ENCODE measurements at regions not wholly inside any gene's neighbourhood (a gene's known extent, or its start where the extent isn't known, plus 50 kb on each side); places are given as distances from the start of the nearest gene placed in this dataset.

DNA sequence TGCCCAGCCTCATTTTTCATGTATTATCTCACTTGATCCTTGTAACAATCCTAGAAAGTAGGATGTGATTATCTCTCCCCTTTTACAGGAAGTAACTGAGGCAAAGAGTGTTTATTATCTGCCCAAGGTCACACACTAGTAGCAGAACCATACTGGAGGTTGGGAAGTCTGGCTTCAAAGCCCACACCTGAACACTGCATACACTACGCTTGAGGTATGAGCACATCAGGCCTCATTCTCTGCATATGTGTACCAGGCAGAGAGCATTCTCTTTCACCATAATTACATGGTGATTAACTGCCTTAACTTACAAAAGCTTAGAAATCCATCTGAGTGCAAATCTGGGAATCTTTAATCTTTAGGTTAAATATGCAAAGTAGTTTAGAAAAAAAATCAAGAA lies 361.8 kb downstream of the MFSD1 start:
- Histone ChIP-seq H3K4me1 (no peaks in the 10 kb centered on the region), H3K9me3 (ENCODE audit: control insufficient read depth, low read length) (no peaks in the 10 kb centered on the region), H2AFZ (no peak overlapping the region), H3K27me3 (ENCODE audit: control insufficient read depth, insufficient read depth, low read length) (no peaks in the 10 kb centered on the region), H3K9ac (no peak overlapping the region), H3K79me2 (no peaks in the 10 kb centered on the region), H3K4me2 (ENCODE audit: low read length) (no peak overlapping the region), H3K36me3 (ENCODE audit: control insufficient read depth, insufficient read depth, low read length) (no peaks in the 10 kb centered on the region), H3K27ac (no peak overlapping the region), H3K4me3 (ENCODE audit: low read depth, low read length) (no peak overlapping the region)
- TF ChIP-seq, protein P1, sequence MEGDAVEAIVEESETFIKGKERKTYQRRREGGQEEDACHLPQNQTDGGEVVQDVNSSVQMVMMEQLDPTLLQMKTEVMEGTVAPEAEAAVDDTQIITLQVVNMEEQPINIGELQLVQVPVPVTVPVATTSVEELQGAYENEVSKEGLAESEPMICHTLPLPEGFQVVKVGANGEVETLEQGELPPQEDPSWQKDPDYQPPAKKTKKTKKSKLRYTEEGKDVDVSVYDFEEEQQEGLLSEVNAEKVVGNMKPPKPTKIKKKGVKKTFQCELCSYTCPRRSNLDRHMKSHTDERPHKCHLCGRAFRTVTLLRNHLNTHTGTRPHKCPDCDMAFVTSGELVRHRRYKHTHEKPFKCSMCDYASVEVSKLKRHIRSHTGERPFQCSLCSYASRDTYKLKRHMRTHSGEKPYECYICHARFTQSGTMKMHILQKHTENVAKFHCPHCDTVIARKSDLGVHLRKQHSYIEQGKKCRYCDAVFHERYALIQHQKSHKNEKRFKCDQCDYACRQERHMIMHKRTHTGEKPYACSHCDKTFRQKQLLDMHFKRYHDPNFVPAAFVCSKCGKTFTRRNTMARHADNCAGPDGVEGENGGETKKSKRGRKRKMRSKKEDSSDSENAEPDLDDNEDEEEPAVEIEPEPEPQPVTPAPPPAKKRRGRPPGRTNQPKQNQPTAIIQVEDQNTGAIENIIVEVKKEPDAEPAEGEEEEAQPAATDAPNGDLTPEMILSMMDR (IDR thresholded peaks at IDR 0.05): no peak

DNA sequence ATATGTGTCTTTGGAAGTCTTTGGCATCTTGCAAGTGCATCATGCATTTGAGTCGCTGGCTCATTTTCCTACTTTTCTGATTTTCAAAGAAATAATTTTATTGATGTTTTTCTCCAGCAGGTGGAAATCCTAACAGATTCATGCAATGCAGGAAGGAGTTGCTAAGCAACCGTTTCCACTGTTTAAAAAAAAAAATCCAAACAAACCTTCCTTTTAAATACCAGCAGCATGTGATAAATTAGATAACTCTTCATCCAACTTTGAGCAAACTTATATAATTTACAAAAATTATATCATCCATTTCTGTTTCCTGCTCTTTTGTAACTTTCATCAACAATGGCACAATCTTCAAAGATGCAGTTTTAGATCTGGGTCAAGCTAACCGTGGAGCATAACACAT lies 364.1 kb downstream of the MFSD1 start:
- Histone ChIP-seq H3K36me3 (ENCODE audit: control insufficient read depth, insufficient read depth, low read length) (no peaks in the 10 kb centered on the region), H3K9ac (no peak overlapping the region), H3K4me3 (ENCODE audit: low read depth, low read length) (no peak overlapping the region), H3K4me1 (no peaks in the 10 kb centered on the region), H3K27me3 (ENCODE audit: control insufficient read depth, insufficient read depth, low read length) (no peaks in the 10 kb centered on the region), H3K4me2 (ENCODE audit: low read length) (no peak overlapping the region), H3K79me2 (no peaks in the 10 kb centered on the region), H3K9me3 (ENCODE audit: control insufficient read depth, low read length) (no peaks in the 10 kb centered on the region), H3K27ac (no peak overlapping the region), H2AFZ (no peak overlapping the region)
- TF ChIP-seq, protein P1 (IDR thresholded peaks at IDR 0.05): no peak

DNA sequence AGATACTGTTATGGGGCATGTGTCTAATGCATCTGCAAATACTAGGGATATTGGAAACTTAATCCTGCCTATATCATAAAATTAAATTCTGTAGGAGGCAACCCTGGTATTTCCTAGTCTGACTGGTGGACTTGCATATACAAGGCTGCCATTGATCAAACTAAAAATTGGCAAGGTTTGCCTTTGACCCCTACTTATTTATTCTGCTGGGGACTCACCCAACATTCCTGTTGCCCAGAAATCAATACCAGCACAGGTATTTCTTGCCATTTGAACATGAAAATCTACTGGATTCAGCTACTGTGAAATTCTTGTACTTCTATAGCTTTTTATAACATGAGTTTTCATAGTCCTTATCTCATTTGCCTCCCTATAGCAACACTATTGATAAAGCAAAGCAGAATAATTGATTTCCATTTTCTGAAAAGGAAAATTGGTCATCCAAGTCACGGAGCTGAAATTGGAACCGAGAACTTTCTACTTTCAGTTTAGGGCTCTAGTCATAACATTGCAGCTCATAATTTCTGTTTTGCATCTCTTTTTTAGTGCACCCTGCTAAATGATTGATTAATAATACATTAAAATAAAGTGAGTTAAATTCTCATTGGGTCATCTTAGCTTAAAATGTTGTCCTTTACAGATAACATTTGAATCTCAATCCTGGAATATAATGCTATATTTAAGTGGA lies 365.2 kb downstream of the MFSD1 start:
- Histone ChIP-seq H2AFZ (no peak overlapping the region), H3K9ac (no peak overlapping the region), H3K4me2 (ENCODE audit: low read length) (no peak overlapping the region), H3K4me1 (no peaks in the 10 kb centered on the region), H3K79me2 (no peaks in the 10 kb centered on the region), H3K36me3 (ENCODE audit: control insufficient read depth, insufficient read depth, low read length) (no peaks in the 10 kb centered on the region), H3K9me3 (ENCODE audit: control insufficient read depth, low read length) (no peaks in the 10 kb centered on the region), H3K27me3 (ENCODE audit: control insufficient read depth, insufficient read depth, low read length) (no peaks in the 10 kb centered on the region), H3K4me3 (ENCODE audit: low read depth, low read length) (no peak overlapping the region), H3K27ac (no peak overlapping the region)
- TF ChIP-seq, protein P1 (IDR thresholded peaks at IDR 0.05): no peak

DNA sequence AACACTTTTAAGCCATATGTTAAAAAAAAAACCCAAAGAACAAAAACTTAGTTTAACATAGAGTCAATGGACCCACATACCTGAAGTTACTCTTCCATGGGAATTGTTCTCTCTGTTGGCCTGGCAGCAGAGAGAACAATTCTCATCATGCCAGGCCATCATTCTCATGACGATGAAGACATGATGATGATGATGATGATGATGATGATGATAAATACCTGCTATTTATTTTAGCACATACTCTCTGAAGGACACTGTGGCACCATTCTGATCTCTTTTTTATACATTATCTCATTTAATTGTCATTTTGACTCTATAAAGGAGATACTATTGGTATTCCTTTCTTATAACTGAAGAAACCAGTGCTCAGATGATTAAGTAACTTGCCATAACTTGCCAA lies 366.9 kb downstream of the MFSD1 start:
- no peak overlapping the region for H3K4me2 ChIP-seq (ENCODE audit: low read length)
- TF ChIP-seq, protein P1 (IDR thresholded peaks at IDR 0.05): no peak
- no peaks in the 10 kb centered on the region for H3K27me3 ChIP-seq (ENCODE audit: control insufficient read depth, insufficient read depth, low read length)
- no peaks in the 10 kb centered on the region for H3K36me3 ChIP-seq (ENCODE audit: control insufficient read depth, insufficient read depth, low read length)
- no peak overlapping the region for H3K9ac ChIP-seq
- H3K4me1 ChIP-seq: no peaks in the 10 kb centered on the region
- H3K9me3 ChIP-seq (ENCODE audit: control insufficient read depth, low read length): no peaks in the 10 kb centered on the region
- H3K79me2 ChIP-seq: no peaks in the 10 kb centered on the region
- H3K27ac ChIP-seq: no peak overlapping the region
- H2AFZ ChIP-seq: no peak overlapping the region
- no peak overlapping the region for H3K4me3 ChIP-seq (ENCODE audit: low read depth, low read length)

DNA sequence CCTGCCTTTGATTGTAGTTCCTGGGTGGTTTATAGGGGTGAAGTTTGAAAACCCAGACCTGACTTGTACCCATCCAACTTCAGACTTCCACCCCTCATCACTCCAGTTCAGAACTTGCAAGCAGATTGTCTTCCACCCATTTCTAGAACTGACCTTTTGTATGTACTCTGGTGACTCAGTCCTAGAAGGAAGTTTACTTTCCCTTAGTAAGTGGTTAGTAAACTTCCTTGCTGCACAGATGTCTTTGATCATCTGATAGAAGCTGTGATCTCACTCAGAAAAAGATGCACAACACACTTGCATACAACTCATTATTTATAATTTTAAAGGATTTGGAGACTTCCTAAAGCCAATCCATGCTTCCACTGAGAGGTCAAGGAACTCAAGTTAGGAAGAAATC lies 368.0 kb downstream of the MFSD1 start:
- Histone ChIP-seq H3K4me1 (no peaks in the 10 kb centered on the region), H3K36me3 (ENCODE audit: control insufficient read depth, insufficient read depth, low read length) (no peaks in the 10 kb centered on the region), H3K4me2 (ENCODE audit: low read length) (no peak overlapping the region), H2AFZ (no peak overlapping the region), H3K9me3 (ENCODE audit: control insufficient read depth, low read length) (no peaks in the 10 kb centered on the region), H3K4me3 (ENCODE audit: low read depth, low read length) (no peak overlapping the region), H3K79me2 (no peaks in the 10 kb centered on the region), H3K27ac (no peak overlapping the region), H3K27me3 (ENCODE audit: control insufficient read depth, insufficient read depth, low read length) (no peaks in the 10 kb centered on the region), H3K9ac (no peak overlapping the region)
- TF ChIP-seq, protein P1 (IDR thresholded peaks at IDR 0.05): no peak

Data from parathyroid adenoma (tissue), 2 donors.